ENCODE measurements at regions not wholly inside any gene's neighbourhood (a gene's known extent, or its start where the extent isn't known, plus 50 kb on each side); places are given as distances from the start of the nearest gene placed in this dataset.

DNA sequence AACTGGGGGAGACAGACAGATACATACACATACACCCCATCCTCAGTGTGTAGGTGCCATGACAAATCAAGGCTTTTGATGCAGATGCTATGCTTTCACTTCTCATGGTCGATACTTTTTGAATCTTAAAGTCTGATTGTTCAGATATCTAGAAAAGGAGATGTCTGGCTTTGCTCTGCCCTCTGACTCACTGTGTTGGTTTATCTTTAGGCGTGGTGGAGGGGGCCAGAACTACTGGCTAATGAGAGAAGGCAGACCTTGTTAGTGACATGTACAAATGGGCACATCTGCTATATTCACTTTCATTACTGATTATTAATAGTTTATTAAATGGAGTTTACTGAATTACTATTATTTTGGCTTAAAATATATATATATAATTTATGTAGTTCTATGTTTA is 444.3 kb upstream of the RGS6 start:
- no peak for TF ChIP-seq CTCF (IDR thresholded peaks at IDR 0.05; ENCODE audit: insufficient read depth, low read length, poor library complexity, severe bottlenecking)
- no peak for TF ChIP-seq EZH2phosphoT487 (conservative IDR thresholded peaks at IDR 0.05; ENCODE audit: low read length)

All from SU-DHL-6 (cell line).